ENCODE measurements at regions not wholly inside any gene's neighbourhood (a gene's known extent, or its start where the extent isn't known, plus 50 kb on each side); places are given as distances from the start of the nearest gene placed in this dataset.
"Not testable (repeated sequence)": the region's sequence is repeated elsewhere in the genome, so short reads cannot be mapped to it uniquely, and the experiment has no call there.

- no peak for DNase-seq
These were observed 587.6 kb upstream of the IL12A start for GRCh38 chr3:159401069-159401468.

GRCh38 chr3:159409711-159410110 lies 578.9 kb upstream of the IL12A start:
- DNase-seq, result not testable (repeated sequence)

- no peak for DNase-seq
These were observed 575.3 kb upstream of the IL12A start for GRCh38 chr3:159413319-159413718.

GRCh38 chr3:159416856-159417255 lies 571.8 kb upstream of the IL12A start:
- DNase-seq, result no peak

- no peak for DNase-seq
These were observed 570.9 kb upstream of the IL12A start for GRCh38 chr3:159417761-159418160.

- DNase-seq, result no peak
These were observed 569.8 kb upstream of the IL12A start for GRCh38 chr3:159418571-159419526.

- DNase-seq, result no peak
These were observed 558.9 kb upstream of the IL12A start for GRCh38 chr3:159429702-159430101.

- DNase-seq, result no peak
These were observed 555.8 kb upstream of the IL12A start for GRCh38 chr3:159432682-159433340.

GRCh38 chr3:159439346-159439745 lies 549.3 kb upstream of the IL12A start:
- no peak for DNase-seq

GRCh38 chr3:159441279-159441678 lies 547.4 kb upstream of the IL12A start:
- no peak for DNase-seq

GRCh38 chr3:159443266-159443665 lies 545.4 kb upstream of the IL12A start:
- no peak for DNase-seq

GRCh38 chr3:159447841-159448240 lies 540.8 kb upstream of the IL12A start:
- no peak for DNase-seq

- no peak for DNase-seq
These were observed 539.7 kb upstream of the IL12A start for GRCh38 chr3:159448902-159449301.

GRCh38 chr3:159451067-159451466 lies 537.6 kb upstream of the IL12A start:
- DNase-seq, result no peak

- no peak for DNase-seq
These were observed 537.2 kb upstream of the IL12A start for GRCh38 chr3:159451482-159451881.

- no peak for DNase-seq
These were observed 535.6 kb upstream of the IL12A start for GRCh38 chr3:159453036-159453435.

GRCh38 chr3:159453945-159454344 lies 534.7 kb upstream of the IL12A start:
- no peak for DNase-seq

- no peak for DNase-seq
These were observed 532.9 kb upstream of the IL12A start for GRCh38 chr3:159455741-159456181.

- DNase-seq, result no peak
These were observed 530.6 kb upstream of the IL12A start for GRCh38 chr3:159458010-159458409.

- DNase-seq, result no peak
These were observed 529.7 kb upstream of the IL12A start for GRCh38 chr3:159458982-159459381.

- DNase-seq, result no peak
These were observed 516.0 kb upstream of the IL12A start for GRCh38 chr3:159472611-159473010.

- DNase-seq, result no peak
These were observed 515.4 kb upstream of the IL12A start for GRCh38 chr3:159473206-159473605.

- no peak for DNase-seq
These were observed 508.6 kb upstream of the IL12A start for GRCh38 chr3:159480046-159480445.
